Bronchial epithelial cell (primary cell): ENCODE measurements at regions not wholly inside any gene's neighbourhood (a gene's known extent, or its start where the extent isn't known, plus 50 kb on each side); places are given as distances from the start of the nearest gene placed in this dataset.

ENCODE experiments used
- DNase-seq: peaks from one replicate; pipeline ENCODE4 v3.0.0-alpha.2; 2010; ENCODE audit warnings: low read depth
- FAIRE-seq: peaks from 2 replicates; lab custom pipeline; 2011; peaks lifted over from hg19 to GRCh38; lab: Jason Lieb, UNC
- H3K27me3 ChIP-seq: 2 replicates; pipeline ENCODE4 v1.5.1; 2011; ENCODE audit warnings: low read length; ENCODE audit not compliant: control insufficient read depth, insufficient read depth
- H3K36me3 ChIP-seq: 2 replicates; pipeline ENCODE4 v1.5.1; 2011; ENCODE audit warnings: low read length; ENCODE audit not compliant: control insufficient read depth, insufficient read depth
- H3K4me3 ChIP-seq: 2 replicates; pipeline ENCODE4 v1.5.1; 2011; ENCODE audit warnings: mild to moderate bottlenecking, low read depth, low read length, control low read depth
- TF ChIP-seq, protein P1 (sequence below): IDR thresholded peaks from 2 replicates; pipeline ENCODE4 v1.5.1; 2011; ENCODE audit warnings: mild to moderate bottlenecking, moderate library complexity, low read length, control low read depth, inconsistent platforms; ENCODE audit not compliant: insufficient read depth, severe bottlenecking

- TF ChIP-seq, protein P1, sequence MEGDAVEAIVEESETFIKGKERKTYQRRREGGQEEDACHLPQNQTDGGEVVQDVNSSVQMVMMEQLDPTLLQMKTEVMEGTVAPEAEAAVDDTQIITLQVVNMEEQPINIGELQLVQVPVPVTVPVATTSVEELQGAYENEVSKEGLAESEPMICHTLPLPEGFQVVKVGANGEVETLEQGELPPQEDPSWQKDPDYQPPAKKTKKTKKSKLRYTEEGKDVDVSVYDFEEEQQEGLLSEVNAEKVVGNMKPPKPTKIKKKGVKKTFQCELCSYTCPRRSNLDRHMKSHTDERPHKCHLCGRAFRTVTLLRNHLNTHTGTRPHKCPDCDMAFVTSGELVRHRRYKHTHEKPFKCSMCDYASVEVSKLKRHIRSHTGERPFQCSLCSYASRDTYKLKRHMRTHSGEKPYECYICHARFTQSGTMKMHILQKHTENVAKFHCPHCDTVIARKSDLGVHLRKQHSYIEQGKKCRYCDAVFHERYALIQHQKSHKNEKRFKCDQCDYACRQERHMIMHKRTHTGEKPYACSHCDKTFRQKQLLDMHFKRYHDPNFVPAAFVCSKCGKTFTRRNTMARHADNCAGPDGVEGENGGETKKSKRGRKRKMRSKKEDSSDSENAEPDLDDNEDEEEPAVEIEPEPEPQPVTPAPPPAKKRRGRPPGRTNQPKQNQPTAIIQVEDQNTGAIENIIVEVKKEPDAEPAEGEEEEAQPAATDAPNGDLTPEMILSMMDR, result no peak
- H3K36me3 ChIP-seq, result no peaks in the 10 kb centered on the region
- DNase-seq, result peak; percentile 29
- FAIRE-seq, result no peak
- H3K4me3 ChIP-seq, result no peak overlapping the region
- H3K27me3 ChIP-seq, result no peaks in the 10 kb centered on the region
Observed at GRCh38 chr5:124602925-124603650, 143.4 kb downstream of the ZNF608 start.

DNA sequence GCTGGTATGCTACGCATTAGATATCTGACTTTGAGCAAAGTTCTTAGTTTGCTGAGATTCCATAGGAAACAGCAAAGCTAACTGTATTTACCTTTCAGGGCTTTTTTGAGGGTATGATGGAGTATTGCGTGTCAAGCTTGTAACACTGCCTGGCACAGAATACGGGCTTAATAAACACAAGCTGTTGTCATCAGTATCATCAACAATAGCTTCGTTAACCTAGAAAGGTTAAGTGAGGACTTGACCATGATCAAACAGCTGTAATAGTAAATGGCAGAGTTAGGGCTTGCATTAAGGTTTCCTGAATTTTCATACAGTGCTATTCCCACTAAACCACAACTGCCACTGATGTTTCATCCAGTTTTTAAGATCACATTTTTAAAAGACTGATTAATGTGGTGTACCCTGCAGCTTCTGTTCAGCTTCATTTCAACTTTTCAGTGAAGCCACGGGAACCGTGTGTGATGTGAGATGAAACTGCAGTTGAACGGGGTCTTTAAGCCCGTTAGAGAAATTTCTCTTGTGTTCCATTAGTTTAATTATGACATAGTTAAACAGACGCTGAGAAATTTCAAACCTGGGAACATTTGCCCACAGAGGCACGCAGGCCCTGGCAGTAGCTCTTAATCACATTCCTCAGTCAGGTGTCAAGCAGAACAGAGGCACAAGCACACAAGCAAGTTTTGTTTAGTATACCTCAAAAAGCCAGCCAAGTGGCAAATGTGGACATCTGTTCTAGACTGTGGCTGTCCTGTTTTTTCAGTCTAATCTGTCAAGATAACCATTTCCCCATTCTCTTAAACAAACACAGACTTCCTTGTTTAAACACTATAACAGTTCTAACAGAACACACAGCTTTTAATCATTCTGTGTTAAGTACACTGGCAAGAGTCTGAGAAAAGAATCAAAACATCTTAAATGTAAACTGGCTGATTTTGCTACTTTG lies 147.1 kb downstream of the ZNF608 start:
- TF ChIP-seq, protein P1, result no peak
- no peak overlapping the region for H3K4me3 ChIP-seq
- FAIRE-seq (peak; percentile 28), DNase-seq (peak; percentile 59)
- H3K27me3 ChIP-seq, result no peaks in the 10 kb centered on the region
- H3K36me3 ChIP-seq, result no peaks in the 10 kb centered on the region

DNA sequence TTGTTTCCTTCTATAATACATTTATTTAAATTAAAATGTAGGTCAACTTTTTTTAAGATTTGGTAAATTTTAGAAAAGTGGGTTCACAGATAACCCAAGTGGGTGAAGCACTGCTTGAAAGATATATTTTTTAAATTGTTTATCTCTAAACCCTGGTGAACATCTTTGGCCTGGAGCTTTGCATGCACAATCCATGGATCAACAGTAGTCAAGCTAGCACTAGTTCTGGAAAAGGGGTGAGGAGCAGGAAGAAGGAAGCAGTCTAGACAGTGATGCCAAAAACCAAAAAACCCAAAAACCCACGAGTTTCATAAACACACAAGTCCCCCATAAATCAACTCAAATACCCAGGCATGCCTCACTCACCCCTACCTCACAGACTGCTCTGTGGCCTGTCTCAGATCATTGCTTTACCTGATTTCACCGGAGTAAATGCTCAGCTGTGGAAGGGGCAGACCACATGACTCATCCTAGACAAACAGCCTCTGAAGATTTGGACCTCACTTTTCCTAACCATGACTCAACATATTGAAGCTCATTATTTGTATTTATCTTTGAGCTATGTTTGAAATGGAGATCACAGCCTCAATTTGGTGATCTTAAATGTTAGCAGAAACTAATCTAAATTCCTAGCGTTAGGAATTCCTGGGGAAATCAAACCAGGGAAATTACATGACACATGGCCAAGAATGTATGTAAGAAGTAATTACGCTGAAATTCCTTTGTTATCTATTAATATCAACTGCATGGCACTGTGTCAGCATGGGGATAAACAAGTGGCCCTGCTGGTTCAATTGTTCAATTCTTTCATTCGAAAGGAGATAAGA lies 149.6 kb downstream of the ZNF608 start:
- TF ChIP-seq, protein P1, result no peak
- Histone ChIP-seq H3K27me3 (no peaks in the 10 kb centered on the region), H3K4me3 (no peak overlapping the region), H3K36me3 (no peaks in the 10 kb centered on the region)
- DNase-seq, result peak; percentile 92
- FAIRE-seq, result no peak

DNA sequence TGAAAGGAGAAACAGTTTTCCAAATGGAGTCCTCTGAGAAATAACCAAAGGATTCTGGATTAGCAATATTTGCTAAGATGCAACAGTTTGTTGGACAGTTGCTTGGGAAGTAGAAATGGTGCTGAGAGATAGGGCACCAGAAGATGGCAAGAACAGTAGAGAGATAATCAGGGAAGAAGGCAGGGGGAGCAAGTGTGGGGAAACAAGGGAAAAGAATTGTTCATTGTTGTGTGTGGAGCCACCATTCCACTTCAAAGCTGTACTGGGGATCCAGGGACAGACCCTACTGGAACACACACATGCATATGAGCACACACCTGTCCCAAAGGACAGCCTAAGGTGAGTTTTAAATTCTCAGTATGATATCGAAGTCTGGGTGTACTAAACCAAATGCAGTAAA lies 152.5 kb downstream of the ZNF608 start:
- no peaks in the 10 kb centered on the region for H3K36me3 ChIP-seq
- DNase-seq, result no peak
- no peaks in the 10 kb centered on the region for H3K27me3 ChIP-seq
- TF ChIP-seq, protein P1, result no peak
- H3K4me3 ChIP-seq, result no peak overlapping the region
- FAIRE-seq, result no peak

DNA sequence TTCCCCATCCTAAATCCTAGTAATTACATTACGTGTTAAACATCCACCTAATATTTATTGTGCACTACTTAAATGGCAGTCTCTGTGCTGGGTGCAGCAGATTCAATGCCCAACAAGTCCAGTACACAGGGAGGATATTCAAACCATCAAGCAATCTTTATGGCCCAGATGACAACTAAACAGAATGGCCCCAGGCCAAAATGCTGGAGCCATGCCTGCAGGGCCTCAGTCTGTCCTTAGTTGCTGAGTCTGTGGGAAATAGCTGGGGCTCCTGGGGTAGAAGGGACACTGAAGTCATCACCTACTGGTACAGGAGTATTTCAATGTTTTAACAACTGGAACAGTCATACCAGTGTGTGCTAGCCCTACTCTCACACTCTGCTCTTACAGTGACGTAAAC lies 153.5 kb downstream of the ZNF608 start:
- no peak for FAIRE-seq
- TF ChIP-seq, protein P1, result no peak
- DNase-seq, result no peak
- no peaks in the 10 kb centered on the region for H3K27me3 ChIP-seq
- H3K4me3 ChIP-seq, result no peak overlapping the region
- H3K36me3 ChIP-seq, result no peaks in the 10 kb centered on the region
